ENCODE measurements at regions not wholly inside any gene's neighbourhood (a gene's known extent, or its start where the extent isn't known, plus 50 kb on each side); places are given as distances from the start of the nearest gene placed in this dataset.

GRCh38 chr18:75129717-75130477 is 79.0 kb downstream of the PTGR3 start:
- TF ChIP-seq, protein P1, sequence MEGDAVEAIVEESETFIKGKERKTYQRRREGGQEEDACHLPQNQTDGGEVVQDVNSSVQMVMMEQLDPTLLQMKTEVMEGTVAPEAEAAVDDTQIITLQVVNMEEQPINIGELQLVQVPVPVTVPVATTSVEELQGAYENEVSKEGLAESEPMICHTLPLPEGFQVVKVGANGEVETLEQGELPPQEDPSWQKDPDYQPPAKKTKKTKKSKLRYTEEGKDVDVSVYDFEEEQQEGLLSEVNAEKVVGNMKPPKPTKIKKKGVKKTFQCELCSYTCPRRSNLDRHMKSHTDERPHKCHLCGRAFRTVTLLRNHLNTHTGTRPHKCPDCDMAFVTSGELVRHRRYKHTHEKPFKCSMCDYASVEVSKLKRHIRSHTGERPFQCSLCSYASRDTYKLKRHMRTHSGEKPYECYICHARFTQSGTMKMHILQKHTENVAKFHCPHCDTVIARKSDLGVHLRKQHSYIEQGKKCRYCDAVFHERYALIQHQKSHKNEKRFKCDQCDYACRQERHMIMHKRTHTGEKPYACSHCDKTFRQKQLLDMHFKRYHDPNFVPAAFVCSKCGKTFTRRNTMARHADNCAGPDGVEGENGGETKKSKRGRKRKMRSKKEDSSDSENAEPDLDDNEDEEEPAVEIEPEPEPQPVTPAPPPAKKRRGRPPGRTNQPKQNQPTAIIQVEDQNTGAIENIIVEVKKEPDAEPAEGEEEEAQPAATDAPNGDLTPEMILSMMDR (IDR thresholded peaks at IDR 0.05), result no peak
- no peak for TF ChIP-seq POLR2A (IDR thresholded peaks at IDR 0.05)
